ENCODE measurements at regions not wholly inside any gene's neighbourhood (a gene's known extent, or its start where the extent isn't known, plus 50 kb on each side); places are given as distances from the start of the nearest gene placed in this dataset.

DNA sequence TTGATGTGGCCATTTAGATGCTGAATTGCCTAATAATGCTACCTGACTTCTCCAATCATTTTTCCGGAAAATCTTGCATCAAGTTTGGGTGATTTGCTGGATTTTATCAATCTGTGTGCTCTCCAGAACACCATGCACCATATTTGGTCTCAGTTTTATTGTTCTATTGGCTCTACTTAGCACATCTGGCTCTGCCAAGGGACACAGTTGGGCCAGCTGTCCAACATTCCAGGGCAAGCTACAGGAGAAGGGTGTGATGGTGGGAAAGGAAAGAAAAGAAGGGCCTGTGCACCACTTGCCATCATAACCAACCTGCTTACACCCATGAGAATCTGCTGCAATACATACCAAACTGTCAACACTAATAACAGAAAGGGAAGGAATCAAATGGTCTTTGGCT, 90.2 kb upstream of the NFIA start:
- TF ChIP-seq CTCF (conservative IDR thresholded peaks at IDR 0.05; ENCODE audit: low read length), result no peak
- TF ChIP-seq EZH2phosphoT487 (IDR thresholded peaks at IDR 0.05; ENCODE audit: borderline replicate concordance, low read depth, low read length), result no peak

Measured in OCI-LY7 (cell line).